ENCODE measurements at regions not wholly inside any gene's neighbourhood (a gene's known extent, or its start where the extent isn't known, plus 50 kb on each side); places are given as distances from the start of the nearest gene placed in this dataset.

- ATAC-seq (no peak), DNase-seq (no peak)
Observed at GRCh38 chr1:58891347-58891746, 107.5 kb upstream of the JUN start.

- ATAC-seq, result no peak
- DNase-seq, result no peak
Observed at GRCh38 chr1:58893257-58893869, 109.5 kb upstream of the JUN start.

DNA sequence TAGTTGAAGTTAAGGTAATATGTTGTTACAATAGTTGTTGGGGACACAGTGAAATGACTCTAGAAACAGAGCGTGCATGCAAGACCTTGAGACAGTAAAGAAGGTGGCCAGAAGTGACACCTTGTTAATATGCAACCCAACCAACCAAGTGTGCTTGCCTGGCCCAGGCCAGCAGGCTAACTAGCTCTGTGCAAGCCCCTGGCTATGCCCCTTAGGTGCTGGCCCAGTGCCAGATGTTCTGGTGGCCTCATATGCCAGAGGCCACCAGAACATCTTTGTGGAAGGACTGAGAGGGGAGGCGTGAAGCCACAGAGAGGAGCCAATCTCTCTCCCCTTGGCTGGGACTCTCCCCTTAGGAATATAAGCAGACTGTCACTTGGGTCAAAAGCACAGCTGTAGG lies 111.2 kb upstream of the JUN start:
- DNase-seq (no peak), ATAC-seq (no peak)

GRCh38 chr1:58895559-58896145 lies 111.8 kb upstream of the JUN start:
- no peak for DNase-seq
- ATAC-seq, result no peak

- ATAC-seq (no peak), DNase-seq (no peak)
Observed at GRCh38 chr1:58896246-58897183, 112.7 kb upstream of the JUN start.

DNA sequence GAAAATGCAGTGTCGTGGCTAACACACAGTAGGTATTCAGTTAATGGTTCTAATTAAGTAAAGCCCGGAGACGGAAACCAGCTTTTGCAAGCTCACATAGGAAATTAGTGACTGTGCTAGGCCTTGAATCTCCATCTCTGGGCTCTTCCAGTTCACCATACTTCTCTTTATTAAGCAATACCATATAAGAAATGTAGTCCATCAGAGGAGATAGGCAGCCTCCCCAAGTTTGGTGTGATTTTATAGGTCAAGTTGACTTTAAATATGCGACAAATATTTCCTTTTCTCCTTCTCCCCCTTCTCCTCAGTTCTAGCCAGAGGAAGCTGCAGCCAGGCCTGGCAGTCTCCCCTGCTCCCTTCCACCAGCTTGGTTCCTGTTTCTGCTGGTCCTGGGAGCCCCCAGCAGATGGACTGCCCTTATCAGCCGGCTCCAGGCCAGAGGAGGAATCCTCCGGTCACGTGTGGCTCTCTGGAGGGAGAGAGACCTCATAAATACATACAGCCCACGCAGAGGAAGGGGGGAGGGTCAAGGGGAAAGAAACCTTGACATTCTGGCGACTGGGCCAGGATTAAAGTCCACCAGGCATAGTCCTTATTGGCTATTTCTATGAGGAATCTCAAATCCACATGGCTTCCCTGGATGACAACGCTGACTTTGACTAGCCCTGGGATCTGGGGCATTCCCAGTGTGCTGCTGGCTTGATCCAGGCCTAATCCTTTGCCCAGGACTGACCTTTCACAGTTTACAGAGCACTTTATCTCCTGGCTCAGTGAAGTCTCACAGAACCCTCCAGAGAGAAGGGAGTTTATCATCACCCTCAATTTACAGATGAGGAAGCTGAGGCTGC lies 115.1 kb upstream of the JUN start:
- ATAC-seq (no peak), DNase-seq (no peak)

- ATAC-seq, result no peak
- DNase-seq, result no peak
Observed at GRCh38 chr1:58899587-58900271, 115.9 kb upstream of the JUN start.

- no peak for ATAC-seq
- DNase-seq, result no peak
Observed at GRCh38 chr1:58900396-58900795, 116.5 kb upstream of the JUN start.

- DNase-seq, result no peak
- ATAC-seq, result no peak
Observed at GRCh38 chr1:58901008-58901407, 117.2 kb upstream of the JUN start.

DNA sequence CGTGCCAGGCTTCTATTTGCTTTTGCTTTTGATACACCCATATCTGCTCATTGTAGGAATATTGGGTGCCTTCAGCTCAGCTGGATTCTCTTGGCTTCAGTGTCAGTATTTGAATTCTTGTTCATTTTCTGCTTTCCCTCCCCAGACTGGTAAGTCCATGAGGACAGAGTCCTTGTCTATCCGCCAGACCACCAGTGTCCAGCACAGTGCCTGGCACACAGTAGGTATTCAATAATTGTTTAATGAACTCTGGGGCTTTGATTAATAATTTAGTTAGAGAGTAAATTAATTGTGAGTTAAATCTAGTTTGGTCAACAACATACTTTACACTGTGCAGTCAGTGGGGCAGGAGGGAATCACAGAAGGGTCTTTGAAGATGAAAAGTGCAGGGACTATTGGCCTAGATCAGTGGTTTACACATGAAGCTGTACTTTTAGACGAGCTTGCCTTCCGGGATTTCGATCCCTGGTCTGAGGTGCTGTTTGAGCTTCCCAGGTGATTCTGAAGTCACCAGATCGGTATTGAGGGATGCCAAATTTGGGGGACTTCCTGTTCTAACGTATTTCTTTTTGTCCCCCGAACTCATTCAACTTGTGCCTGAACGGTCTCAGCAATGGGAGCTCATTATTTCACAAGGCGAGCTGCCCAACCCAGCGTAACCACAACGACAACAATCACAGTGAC lies 119.1 kb upstream of the JUN start:
- ATAC-seq, result no peak
- DNase-seq, result no peak

DNA sequence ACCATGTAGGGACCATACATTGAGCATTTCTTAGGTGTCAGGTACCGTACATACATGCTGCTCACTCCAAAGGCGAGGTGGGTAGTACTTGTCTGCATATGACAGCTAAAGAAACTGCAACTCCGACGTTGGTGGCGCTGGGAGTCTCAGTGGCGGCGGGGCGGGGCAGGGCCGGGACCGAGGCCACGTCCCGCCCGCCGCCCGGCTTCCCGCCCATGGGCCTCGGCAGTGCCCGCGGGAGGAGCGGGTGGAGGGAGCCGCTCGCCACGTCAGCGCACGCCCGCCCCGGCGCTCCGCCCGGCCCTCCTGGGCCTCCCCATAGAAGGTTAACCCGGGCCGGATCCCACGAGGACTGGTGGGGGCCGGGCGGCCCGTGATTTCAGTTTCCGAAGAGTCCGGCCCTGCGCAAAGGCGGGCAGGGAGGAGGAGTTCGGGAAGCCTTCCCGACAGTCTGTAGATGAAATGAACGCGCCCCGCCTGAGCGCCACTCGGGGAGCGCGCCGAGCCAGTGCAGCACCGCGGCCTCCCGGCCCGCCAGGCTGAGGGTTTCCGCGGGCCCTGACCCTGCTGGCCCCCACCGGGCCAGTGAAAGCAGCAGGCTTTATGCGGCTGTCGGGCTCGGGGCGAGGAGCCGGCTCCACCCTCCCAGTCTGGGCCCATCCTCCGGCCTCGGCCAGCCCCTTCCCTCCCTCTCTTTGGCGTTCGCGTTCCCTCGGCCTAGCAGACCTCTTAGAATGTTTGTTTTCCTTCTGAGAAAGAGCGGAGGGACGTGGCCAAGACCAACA lies 119.9 kb upstream of the JUN start:
- ATAC-seq (peak; percentile 94), DNase-seq (peak; percentile 86)

DNA sequence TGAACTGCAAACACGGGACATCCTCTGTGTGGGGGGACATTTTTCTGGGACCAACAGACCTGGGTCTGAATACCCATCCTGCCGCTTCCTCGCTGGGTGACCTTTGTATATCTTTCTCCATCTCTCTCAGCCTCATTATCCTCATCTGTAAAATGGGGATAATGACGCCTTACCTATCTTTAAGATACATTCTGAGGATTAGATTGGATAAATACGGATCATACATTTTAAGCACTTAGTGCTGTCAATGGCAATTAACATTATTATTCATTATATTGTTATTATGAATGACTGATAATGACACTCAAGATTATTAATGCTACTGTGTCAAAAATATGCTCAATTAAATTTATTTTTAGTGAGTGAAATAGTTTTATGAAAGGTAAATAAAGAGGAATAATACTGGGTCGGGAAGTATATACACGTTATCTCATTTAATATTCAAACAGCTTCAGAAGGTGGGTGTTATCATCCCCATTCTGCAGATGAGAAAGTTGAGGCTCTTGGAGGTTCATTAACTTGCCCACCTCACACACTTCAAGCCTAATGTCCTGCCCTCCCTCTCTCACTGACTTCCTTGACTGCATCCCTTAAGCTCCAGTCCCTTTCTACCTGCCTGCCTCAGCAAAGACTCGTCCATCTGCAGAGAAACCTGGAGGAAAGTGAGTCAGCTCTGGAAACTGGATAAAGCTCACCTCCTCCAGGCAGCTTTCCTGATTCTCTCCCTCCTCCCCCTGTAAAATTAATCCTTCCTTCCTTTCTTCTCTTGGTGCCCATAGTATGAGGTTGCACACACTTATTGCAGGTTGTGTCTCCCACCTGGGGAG lies 120.7 kb upstream of the JUN start:
- no peak for DNase-seq
- no peak for ATAC-seq

DNA sequence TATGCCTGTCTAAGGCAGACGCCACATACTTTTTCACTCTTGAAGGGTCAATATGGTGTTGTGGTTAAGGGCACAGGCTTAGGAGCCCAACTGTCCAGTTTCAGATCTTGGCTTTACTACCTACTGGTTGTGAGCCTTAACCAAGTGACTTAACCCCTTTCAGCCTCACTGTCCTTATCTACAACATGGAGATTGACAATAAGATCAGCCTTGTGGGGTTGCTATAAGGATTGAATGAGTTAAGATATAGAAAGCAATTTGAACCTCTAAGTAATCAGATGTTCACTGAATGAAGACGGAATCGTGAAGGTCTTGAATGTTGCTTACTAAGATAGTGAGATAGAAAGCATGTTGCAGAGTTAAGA lies 121.3 kb upstream of the JUN start:
- ATAC-seq, result no peak
- no peak for DNase-seq

DNA sequence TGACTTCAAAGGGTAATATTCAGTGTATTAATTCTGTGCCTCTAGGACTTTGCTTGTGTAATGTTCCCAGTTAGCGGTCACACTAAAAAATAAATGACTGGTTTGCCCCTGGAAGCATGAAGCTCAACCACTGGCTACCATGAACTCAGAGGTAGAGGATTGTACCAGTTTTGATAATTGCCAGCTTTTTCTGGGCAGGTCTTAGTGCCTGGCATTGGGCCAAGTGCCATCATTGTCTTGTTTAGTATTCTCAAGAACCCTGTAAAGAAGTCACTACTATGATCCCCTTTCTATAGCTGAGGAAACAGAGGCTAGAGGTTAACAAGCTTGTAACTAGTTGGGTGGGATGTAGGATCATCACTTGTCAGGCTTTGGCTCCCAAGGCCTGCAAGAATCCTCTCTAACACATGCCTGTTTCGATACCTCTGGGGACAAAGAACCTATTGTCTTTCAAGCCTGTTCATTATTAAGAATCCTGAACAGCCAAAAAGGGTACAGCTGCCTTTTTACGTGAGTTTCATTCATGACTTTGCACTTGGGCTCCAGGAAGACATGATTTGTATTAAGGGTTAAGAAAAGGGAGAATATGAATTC lies 121.9 kb upstream of the JUN start:
- ATAC-seq (no peak), DNase-seq (no peak)

- DNase-seq, result no peak
- no peak for ATAC-seq
Observed at GRCh38 chr1:58907398-58907797, 123.6 kb upstream of the JUN start.

DNA sequence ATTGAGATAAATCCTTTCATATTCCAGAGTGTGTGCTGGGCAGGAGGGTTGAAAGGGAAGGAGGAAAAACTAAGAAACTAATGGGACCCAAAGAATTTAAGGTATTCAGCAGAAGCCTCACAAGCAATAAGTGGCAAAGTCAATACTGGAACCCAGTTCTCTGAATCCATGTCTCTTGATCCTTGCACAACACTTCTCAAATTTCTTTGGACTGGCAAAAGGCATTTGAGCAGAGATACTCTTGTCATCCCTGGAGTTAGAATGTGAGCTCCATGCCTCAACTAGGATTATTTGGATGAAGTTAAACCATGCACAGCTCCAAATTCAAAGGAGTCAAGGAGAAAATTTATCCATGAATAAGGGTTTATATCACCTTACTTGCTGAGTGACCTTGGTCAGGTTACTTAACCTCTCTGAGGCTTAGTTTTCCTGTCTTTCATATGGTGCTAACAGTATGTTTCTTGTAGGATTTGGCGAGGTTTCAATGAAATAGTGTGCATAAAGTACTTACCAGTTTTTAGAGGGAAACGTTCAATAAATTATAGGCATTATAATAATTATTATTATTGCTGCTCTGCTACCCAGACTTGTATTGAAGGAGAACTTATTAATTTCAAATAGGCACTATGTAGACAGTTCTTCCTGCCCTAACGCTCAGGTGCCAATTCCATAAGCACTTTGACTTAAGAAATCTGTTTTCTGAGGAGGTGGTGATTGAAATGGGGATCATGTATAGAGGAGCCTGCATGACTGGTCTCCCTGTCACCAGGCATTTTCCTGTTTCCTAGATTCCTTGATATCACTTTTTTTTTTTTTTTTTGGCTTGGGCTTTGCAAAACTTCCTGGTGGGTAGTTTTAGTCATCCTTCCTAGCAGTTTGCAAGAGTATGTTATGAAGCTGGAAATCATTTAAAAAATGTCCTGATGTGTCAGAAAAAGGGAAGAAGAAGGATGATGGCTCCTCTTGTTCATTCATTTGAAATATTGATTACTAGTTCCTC lies 125.0 kb upstream of the JUN start:
- DNase-seq (no peak), ATAC-seq (no peak)

- no peak for DNase-seq
- ATAC-seq, result no peak
Observed at GRCh38 chr1:58909914-58910681, 126.3 kb upstream of the JUN start.

Measured in stimulated activated naive CD8-positive, alpha-beta T cell treated with anti-CD3 and anti-CD28 coated beads, Interleukin-15, Interleukin-2, amounts not matched to agents 100 U/mL and 50 U/mL, for 24 hours (primary cell).